ENCODE measurements at regions not wholly inside any gene's neighbourhood (a gene's known extent, or its start where the extent isn't known, plus 50 kb on each side); places are given as distances from the start of the nearest gene placed in this dataset.

DNA sequence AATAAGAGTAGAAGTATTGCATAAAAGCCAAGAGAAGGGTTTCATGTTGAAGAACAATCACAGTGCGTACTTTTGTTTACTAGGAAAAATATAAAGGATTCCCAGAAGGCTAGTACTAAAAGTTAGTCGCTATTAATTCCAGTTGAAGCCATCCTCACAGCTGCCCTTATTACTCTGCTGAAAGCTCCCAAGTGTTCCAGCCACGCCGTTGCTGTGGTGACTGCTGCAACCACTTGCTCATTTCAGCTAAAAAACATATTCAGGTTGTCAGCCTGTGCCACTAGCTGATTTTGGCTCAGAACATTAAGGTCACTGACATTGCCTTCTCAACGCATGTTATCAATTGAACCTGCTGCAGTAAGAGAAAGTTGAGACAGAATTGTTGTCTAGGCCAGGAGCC is 87.1 kb upstream of the FNDC3A start:
- no peak overlapping the region for H3K4me3 Mint-ChIP-seq
- ATAC-seq = no peak
- CTCF ChIA-PET = no interaction called here
- no peaks in the 10 kb centered on the region for H3K27me3 Mint-ChIP-seq
- peaks cover 5% of the 10 kb centered on the region for H3K9me3 Mint-ChIP-seq (ENCODE audit: low read depth)
- DNase-seq = no peak
- H3K36me3 Mint-ChIP-seq = peaks cover 11% of the 10 kb centered on the region
- H3K4me1 Mint-ChIP-seq = peaks cover 45% of the 10 kb centered on the region
- H3K27ac Mint-ChIP-seq = no peak overlapping the region

DNA sequence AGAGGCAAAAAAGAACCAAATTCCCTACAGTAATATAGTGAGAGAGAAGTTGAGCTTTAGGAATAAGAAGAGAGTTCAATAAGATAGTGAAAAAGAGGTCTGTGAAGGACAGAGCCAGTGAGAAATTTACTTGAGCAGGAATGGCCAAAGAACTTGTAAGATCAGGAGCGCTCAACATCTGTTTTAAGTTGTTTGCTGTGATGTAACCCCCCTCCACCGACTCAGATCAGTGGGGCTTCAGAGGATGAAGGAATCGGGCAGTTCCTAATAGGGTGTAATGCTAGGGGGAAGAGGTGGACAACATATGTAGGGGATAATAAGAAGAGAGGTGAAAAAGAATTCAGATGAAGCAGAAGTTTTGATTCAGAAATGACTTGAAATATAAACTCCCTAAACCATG is 85.3 kb upstream of the FNDC3A start:
- CTCF ChIA-PET = no interaction called here
- Mint-ChIP-seq H3K36me3 (peaks cover 9% of the 10 kb centered on the region), H3K9me3 (ENCODE audit: low read depth) (peaks cover 5% of the 10 kb centered on the region), H3K27ac (no peak overlapping the region), H3K4me1 (peaks cover 27% of the 10 kb centered on the region), H3K4me3 (no peak overlapping the region), H3K27me3 (no peaks in the 10 kb centered on the region)
- no peak for DNase-seq
- no peak for ATAC-seq

DNA sequence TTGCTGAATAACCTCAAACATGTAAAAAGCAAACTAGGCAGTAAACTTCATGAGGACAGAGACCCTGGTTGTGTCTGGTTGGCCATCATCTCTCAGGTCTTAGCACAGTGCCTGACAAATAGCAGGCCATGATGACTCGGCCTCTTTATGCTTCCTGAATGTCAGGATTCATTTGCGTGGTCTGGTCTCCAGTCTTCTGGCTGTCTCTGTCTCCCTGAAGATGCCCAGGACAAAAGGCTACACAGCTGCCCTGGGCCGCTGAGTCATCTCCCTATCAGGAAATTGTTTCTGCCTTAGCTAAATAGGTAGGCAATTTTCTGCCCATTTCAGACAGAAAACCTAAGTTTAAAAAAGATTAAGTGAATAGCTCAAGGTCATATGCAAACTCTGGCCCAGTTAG is 84.1 kb upstream of the FNDC3A start:
- H3K27ac Mint-ChIP-seq = no peak overlapping the region
- H3K9me3 Mint-ChIP-seq (ENCODE audit: low read depth) = peaks cover 3% of the 10 kb centered on the region
- peaks cover 24% of the 10 kb centered on the region for H3K4me1 Mint-ChIP-seq
- CTCF ChIA-PET = no interaction called here
- DNase-seq = no peak
- no peak for ATAC-seq
- H3K4me3 Mint-ChIP-seq = no peak overlapping the region
- peaks cover 5% of the 10 kb centered on the region for H3K36me3 Mint-ChIP-seq
- H3K27me3 Mint-ChIP-seq = no peaks in the 10 kb centered on the region

DNA sequence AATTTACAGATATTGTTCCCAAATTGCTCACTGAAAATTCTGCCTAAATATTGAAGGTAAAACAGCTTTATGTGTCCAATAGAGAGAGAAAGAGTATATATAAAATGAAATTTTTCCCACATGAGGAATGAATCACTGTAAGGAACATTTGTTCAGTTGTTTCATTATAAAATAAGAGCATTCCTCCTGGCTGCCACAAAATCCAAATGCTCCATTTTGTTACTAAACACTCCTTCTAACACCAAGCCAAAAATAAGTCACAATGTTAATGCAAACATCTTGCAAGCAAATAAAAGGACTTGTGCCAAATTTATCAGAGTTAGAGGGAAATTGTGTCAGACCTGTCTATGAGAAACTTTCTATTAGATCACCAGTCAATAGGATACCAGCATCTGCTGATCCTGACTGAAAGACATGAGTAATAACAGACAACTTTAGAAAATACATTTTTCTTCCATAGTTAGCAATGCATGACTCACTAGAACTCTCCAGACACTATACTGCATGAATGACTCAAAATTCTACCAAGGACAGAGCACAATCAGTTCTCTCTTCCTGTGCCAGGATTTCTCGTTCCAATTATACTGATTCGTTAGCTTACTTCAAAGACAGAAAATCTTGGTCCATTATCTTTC is 83.5 kb upstream of the FNDC3A start:
- CTCF ChIA-PET = no interaction called here
- no peak overlapping the region for H3K4me3 Mint-ChIP-seq
- peaks cover 3% of the 10 kb centered on the region for H3K9me3 Mint-ChIP-seq (ENCODE audit: low read depth)
- H3K36me3 Mint-ChIP-seq = peaks cover 5% of the 10 kb centered on the region
- no peak for DNase-seq
- peak overlapping the region; percentile 49 for H3K27ac Mint-ChIP-seq
- peak; percentile 96 for ATAC-seq
- no peaks in the 10 kb centered on the region for H3K27me3 Mint-ChIP-seq
- H3K4me1 Mint-ChIP-seq = peaks cover 24% of the 10 kb centered on the region

DNA sequence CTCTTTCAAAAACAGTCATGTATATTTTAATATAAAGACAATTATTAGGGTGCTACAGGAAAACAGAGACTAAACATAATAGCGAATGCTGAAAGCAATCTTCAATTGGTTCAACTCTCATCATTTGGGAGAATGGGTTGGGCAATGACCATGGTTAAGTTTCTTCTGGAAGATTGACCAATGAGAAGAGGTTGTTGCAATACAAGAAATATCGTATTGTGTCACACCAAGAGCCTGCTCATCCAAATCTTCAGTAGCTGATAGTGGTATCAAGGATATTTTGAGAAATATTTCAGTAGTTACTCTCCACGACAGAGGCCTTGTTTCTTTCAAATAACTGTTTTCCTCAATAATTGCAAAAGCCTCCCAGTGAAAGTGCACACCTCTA is 83.0 kb upstream of the FNDC3A start:
- H3K27me3 Mint-ChIP-seq = no peaks in the 10 kb centered on the region
- H3K4me3 Mint-ChIP-seq = no peak overlapping the region
- peaks cover 24% of the 10 kb centered on the region for H3K4me1 Mint-ChIP-seq
- CTCF ChIA-PET = no interaction called here
- H3K27ac Mint-ChIP-seq = no peak overlapping the region
- peaks cover 5% of the 10 kb centered on the region for H3K36me3 Mint-ChIP-seq
- ATAC-seq (no peak), DNase-seq (no peak)
- H3K9me3 Mint-ChIP-seq (ENCODE audit: low read depth) = peaks cover 3% of the 10 kb centered on the region

DNA sequence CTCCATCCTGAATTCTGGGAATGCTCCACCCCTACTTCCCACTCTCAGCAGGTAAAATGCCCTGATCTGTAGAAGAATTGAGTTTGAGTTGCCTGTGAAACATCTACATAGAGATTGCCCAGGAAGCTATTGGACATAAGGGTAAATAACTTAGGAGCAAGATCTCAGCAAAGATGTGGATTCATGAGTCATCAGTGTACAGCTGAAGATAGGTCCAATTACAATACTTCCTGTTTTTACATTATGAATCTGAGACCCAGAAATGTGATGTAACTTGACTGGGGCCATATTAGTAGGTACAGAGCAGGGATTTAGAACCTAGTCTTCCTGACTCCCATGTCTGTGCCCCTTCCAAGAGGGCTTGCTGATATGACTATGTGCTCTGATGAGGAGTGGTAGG is 79.4 kb upstream of the FNDC3A start:
- H3K4me3 Mint-ChIP-seq = no peak overlapping the region
- peaks cover 15% of the 10 kb centered on the region for H3K4me1 Mint-ChIP-seq
- H3K36me3 Mint-ChIP-seq = peaks cover 7% of the 10 kb centered on the region
- H3K27me3 Mint-ChIP-seq = peaks cover 19% of the 10 kb centered on the region
- ATAC-seq (no peak), DNase-seq (no peak)
- H3K9me3 Mint-ChIP-seq (ENCODE audit: low read depth) = peaks cover 1% of the 10 kb centered on the region
- CTCF ChIA-PET = interaction anchor here (1.6 kb wide), 1 partner anchor 15 kb away, joined by 5 read pairs; no protein-coding TSS in a partner anchor
- H3K27ac Mint-ChIP-seq = no peak overlapping the region

DNA sequence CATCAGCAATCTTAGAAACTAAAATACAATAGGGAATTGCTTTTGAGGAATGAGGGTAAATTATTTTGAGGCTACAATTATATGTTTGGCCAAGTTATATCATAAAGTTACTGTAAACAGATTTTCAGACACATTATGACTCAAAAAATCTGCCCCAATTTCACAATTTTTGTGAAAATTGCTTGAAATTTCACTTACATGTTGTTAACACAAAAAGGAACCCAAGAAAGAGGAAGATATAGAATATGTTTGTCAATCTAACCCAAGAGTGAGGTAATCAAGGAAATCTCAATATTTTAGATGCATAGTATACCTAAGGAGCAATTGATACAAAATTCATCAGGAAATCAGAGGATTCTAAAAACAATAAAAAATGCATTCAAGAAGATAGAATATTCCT is 73.9 kb upstream of the FNDC3A start:
- CTCF ChIA-PET = no interaction called here
- Mint-ChIP-seq H3K4me1 (peaks cover 2% of the 10 kb centered on the region), H3K27ac (no peak overlapping the region), H3K27me3 (peaks cover 34% of the 10 kb centered on the region), H3K36me3 (peaks cover 9% of the 10 kb centered on the region), H3K9me3 (ENCODE audit: low read depth) (peaks cover 2% of the 10 kb centered on the region), H3K4me3 (no peak overlapping the region)
- DNase-seq (no peak), ATAC-seq (no peak)

DNA sequence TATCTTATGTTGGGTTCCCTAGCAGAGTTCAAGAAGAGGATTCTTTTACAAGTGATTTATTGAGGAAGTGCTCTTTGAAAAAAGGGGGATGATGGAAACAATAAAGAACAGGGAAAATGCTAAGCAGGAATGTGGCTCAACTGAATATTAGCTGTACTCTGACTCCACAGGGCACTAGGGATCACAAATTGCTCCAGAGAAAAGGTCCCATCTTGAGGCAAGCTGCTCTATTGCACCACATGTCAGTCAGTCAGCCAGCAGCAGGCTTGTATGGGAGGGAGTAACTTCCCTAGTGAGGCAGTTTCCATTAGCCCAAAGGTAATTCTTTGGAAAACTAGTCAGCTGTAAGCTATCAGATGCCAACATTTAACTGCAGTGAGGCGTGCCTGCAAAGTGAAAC is 73.3 kb upstream of the FNDC3A start:
- CTCF ChIA-PET = no interaction called here
- peaks cover 9% of the 10 kb centered on the region for H3K36me3 Mint-ChIP-seq
- ATAC-seq (no peak), DNase-seq (no peak)
- H3K4me1 Mint-ChIP-seq = peaks cover 2% of the 10 kb centered on the region
- peaks cover 36% of the 10 kb centered on the region for H3K27me3 Mint-ChIP-seq
- peaks cover 2% of the 10 kb centered on the region for H3K9me3 Mint-ChIP-seq (ENCODE audit: low read depth)
- no peak overlapping the region for H3K4me3 Mint-ChIP-seq
- no peak overlapping the region for H3K27ac Mint-ChIP-seq

DNA sequence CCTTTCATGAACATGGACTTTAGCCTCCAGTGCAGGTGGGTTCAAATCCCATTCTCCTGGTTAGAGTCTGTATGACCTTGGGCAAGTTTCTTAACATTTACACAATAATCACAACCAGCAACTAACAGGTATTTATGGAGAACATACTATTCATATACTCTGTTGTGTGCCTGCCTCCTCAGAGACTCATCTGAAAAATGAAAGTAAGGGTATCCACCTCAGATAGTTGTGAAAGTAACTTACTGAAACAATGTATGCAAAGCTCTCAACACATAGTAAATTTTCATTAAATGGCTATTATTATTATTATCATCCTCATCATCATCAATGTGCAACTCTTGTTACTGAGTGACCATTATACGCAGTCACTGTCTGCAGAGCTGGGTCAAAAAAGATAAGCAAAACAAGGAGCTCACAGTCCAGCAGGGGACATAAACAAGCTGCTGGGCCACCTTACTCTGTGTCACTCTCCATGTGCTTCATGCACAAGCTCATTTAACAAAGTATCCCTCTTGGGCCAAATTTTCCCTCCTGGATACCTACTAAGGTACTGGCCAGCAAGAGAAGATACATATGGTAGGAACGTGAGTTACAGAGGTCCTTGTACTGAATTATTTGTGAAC is 70.9 kb upstream of the FNDC3A start:
- DNase-seq (no peak), ATAC-seq (peak; percentile 23)
- peaks cover 28% of the 10 kb centered on the region for H3K27me3 Mint-ChIP-seq
- H3K36me3 Mint-ChIP-seq = peaks cover 6% of the 10 kb centered on the region
- H3K9me3 Mint-ChIP-seq (ENCODE audit: low read depth) = peaks cover 2% of the 10 kb centered on the region
- H3K4me3 Mint-ChIP-seq = no peak overlapping the region
- H3K4me1 Mint-ChIP-seq = peaks cover 2% of the 10 kb centered on the region
- CTCF ChIA-PET = no interaction called here
- no peak overlapping the region for H3K27ac Mint-ChIP-seq

DNA sequence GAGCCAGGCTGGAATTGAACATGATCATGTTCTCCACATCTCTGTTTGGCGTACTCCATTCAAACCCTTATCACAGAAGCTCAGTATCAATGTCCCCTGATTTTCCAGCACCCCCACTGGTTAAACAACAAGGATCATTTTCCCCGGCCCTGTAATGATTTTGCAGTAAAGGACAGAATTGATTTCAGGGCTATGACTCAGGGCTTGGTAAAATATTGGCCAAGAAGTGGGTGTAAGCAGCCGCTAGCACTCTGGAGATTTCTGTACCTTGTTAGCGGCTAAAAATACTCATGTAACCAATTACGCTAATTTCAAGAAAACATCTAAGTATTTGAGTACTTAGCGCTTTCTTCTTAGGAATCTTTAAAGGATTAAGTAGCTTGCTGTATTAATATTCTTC is 69.5 kb upstream of the FNDC3A start:
- Mint-ChIP-seq H3K4me1 (peaks cover 2% of the 10 kb centered on the region), H3K4me3 (no peak overlapping the region), H3K27me3 (peaks cover 22% of the 10 kb centered on the region), H3K9me3 (ENCODE audit: low read depth) (peaks cover 2% of the 10 kb centered on the region), H3K27ac (no peak overlapping the region), H3K36me3 (peaks cover 4% of the 10 kb centered on the region)
- CTCF ChIA-PET = no interaction called here
- DNase-seq (no peak), ATAC-seq (no peak)

DNA sequence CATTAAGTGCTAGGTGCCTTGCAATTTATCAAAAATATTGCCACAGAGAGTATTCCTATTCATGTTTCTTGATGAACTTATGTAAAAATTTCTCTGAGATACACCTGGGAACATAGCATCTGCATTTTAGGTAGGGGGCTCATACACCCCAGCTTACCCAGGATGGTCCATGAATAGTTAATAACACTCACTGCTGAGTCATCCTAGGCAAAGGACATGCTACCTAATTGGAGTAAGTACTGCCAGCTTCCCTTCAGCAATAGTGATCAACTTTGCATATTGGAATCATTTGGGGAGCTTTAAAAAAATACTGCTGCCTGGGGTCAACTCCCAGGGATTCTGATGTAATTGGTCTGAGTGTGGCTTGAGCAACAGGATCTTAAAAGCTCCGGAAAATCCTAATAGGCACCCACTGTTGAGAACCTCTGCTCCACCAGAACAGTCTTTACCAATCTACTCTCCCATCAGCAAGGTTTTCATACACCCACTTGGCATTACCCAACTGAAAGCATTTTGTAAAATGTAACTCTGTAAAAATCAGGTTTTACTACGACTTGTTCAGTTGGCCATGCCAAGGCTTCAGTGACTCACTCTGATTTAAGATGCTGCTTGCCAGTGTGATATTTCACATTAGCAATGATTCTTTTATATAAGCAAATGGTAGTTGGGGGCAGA is 67.2 kb upstream of the FNDC3A start:
- CTCF ChIA-PET = no interaction called here

DNA sequence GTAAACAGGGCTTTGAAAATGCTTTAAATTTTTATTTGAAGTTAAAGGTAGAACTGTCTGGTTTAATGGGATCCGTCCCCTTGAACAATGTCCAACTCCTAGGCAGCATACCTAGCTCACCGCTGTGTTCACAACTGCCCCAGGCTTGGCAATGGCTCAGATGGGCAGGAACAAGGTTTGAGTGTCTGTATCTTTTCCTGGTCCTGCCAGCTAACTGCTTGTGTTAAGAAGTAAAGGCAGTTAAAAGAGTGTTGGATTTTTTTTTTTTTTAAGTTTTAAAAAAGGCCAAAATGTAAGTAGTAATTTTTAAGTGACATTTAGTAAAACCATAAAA is 66.7 kb upstream of the FNDC3A start:
- Mint-ChIP-seq H3K4me1 (peaks cover 2% of the 10 kb centered on the region), H3K36me3 (no peaks in the 10 kb centered on the region), H3K9me3 (ENCODE audit: low read depth) (no peaks in the 10 kb centered on the region), H3K4me3 (no peak overlapping the region), H3K27me3 (peaks cover 12% of the 10 kb centered on the region), H3K27ac (no peak overlapping the region)
- no peak for ATAC-seq
- CTCF ChIA-PET = no interaction called here
- DNase-seq = no peak

More for the DNA sequence above, 67.2 kb upstream of the FNDC3A start:
- DNase-seq (no peak), ATAC-seq (no peak)
- no peaks in the 10 kb centered on the region for H3K36me3 Mint-ChIP-seq
- H3K9me3 Mint-ChIP-seq (ENCODE audit: low read depth) = no peaks in the 10 kb centered on the region
- no peak overlapping the region for H3K27ac Mint-ChIP-seq
- H3K27me3 Mint-ChIP-seq = peaks cover 14% of the 10 kb centered on the region
- H3K4me1 Mint-ChIP-seq = peaks cover 2% of the 10 kb centered on the region
- H3K4me3 Mint-ChIP-seq = no peak overlapping the region

DNA sequence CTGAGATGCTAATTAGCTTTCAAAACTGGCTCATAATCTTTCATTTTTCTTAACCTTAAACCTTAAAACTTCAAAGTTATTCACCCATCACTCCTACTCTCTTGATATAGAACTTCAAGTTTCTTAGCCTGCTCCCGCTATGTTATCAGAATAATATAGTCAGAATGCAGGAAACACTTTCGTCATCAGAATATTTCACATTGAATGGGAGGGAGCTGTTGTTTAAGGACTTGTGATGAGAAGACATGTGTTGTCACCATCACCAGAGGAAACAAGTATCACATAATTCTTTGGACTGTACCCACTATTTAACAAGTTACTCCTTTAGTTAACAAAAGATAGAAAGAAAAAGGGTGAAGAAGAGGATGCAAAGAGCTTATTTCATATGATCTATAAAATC is 65.0 kb upstream of the FNDC3A start:
- ATAC-seq (no peak), DNase-seq (no peak)
- Mint-ChIP-seq H3K27ac (no peak overlapping the region), H3K4me3 (no peak overlapping the region), H3K27me3 (peaks cover 14% of the 10 kb centered on the region), H3K9me3 (ENCODE audit: low read depth) (no peaks in the 10 kb centered on the region), H3K36me3 (no peaks in the 10 kb centered on the region), H3K4me1 (no peaks in the 10 kb centered on the region)
- CTCF ChIA-PET = interaction anchor here (1.2 to 1.9 kb wide), 3 partner anchors 14 to 189 kb away, joined by 3 to 5 read pairs (median 3); no protein-coding TSS in a partner anchor

DNA sequence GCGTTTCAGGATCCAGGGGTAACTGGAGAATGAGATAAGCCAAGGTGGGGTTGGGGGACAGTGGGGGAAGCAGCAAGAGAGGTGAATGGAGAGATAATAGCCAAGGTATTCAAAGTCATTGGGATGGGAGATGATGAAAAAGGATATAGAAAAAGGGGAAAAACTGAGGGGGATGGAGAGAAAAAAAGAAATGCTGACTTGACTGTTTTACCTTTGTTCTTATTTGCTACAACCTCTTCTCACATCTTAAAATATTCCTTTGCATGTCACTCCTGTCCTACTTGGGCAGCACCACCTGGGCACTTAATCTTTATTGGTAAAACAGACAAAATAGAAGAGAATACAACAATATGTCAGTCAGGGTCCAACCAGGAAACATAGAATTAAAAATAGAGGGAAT is 56.0 kb upstream of the FNDC3A start:
- Mint-ChIP-seq H3K4me3 (no peak overlapping the region), H3K36me3 (peaks cover 1% of the 10 kb centered on the region), H3K27me3 (peaks cover 6% of the 10 kb centered on the region), H3K9me3 (ENCODE audit: low read depth) (peaks cover 5% of the 10 kb centered on the region), H3K4me1 (no peaks in the 10 kb centered on the region), H3K27ac (no peak overlapping the region)
- DNase-seq = no peak
- CTCF ChIA-PET = no interaction called here
- ATAC-seq = no peak

All from activated CD8-positive, alpha-beta memory T cell treated with anti-CD3 and anti-CD28 coated beads, Interleukin-2, amount 10 ng/mL, durations not matched to agents 7 days and 5 days (primary cell).